AG09319 (cell line): ENCODE measurements at regions not wholly inside any gene's neighbourhood (a gene's known extent, or its start where the extent isn't known, plus 50 kb on each side); places are given as distances from the start of the nearest gene placed in this dataset.

Experiments used
- DNase-seq: peaks from one replicate; pipeline ENCODE4 v3.0.0-alpha.2; 2010; ENCODE audit warnings: low read depth; ENCODE audit errors: extremely low read depth
- TF ChIP-seq, protein P1 (sequence below): IDR thresholded peaks from 2 replicates; pipeline ENCODE4 v1.5.1; 2011; ENCODE audit warnings: low read depth, mild to moderate bottlenecking, inconsistent platforms, low read length, moderate library complexity

DNA sequence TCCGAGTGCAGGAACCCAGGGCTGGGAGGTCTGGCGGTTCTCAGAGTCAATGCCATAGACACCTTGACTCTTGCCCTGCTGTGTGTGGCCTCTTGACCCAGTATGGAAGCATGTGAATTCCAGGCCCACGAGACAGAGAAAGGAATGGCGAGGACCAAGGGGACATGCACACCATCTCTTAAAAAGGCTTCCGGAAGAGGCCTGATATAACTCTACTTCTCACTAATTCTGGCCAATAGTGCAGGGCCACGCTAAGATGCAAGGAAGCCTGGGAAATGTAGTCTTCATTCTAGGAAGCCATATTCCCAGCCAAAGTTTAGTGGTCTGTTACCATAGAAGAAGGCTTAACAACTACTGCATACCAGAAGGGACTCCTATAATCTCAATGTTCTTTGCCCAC, 177.0 kb upstream of the KCNG1 start:
- DNase-seq: no peak
- TF ChIP-seq, protein P1, sequence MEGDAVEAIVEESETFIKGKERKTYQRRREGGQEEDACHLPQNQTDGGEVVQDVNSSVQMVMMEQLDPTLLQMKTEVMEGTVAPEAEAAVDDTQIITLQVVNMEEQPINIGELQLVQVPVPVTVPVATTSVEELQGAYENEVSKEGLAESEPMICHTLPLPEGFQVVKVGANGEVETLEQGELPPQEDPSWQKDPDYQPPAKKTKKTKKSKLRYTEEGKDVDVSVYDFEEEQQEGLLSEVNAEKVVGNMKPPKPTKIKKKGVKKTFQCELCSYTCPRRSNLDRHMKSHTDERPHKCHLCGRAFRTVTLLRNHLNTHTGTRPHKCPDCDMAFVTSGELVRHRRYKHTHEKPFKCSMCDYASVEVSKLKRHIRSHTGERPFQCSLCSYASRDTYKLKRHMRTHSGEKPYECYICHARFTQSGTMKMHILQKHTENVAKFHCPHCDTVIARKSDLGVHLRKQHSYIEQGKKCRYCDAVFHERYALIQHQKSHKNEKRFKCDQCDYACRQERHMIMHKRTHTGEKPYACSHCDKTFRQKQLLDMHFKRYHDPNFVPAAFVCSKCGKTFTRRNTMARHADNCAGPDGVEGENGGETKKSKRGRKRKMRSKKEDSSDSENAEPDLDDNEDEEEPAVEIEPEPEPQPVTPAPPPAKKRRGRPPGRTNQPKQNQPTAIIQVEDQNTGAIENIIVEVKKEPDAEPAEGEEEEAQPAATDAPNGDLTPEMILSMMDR: no peak

DNA sequence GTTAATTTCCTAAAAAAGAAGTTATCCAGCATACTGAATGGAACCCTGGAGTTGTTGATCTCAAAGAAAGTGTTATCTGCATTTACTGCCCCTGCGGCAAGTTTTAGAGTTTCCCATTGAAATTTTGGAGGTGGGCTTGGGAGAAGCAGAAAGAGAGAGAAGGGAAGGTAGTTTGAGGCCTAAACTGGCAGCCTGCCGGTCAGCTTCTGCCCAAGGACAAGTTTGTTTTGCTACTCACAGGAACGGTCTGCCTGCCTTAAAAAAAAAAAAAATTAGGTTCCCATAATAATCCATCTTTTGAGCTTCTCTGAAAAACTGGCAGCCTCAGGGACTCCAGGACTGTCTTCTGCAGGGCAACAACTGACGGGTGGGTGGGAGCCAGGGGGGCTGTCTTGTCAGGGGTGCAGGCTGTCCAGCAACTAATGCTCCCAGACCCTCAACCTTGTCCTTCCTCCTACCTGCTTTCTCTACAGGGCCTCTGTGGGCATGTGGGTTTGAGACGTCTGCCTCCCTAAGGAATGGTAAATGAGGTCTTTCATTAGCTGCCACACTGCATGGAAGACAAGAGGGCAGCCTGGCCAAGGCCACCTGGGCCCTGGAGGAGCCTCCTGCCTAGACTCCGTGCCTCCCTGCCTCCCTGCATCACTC, 176.1 kb upstream of the KCNG1 start:
- TF ChIP-seq, protein P1: no peak

DNA sequence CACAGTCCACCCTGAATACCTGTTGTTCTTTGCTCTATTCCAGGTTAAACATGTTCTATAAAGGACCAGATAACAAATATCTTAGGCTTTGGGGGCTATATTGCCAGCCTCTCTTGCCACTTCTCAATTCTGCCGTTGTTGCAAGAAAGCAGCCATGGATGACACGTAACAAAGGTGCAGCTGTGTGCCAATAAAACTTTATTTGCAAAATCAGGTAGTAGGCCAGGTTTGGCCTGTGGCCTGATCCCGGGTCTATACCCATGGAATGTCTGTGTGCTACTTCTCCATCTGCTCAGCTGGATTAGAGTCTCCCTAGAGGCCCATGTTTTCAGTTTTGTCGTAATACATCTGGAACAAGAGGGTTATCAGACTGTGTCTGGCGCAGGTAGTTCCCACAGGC, 175.3 kb upstream of the KCNG1 start:
- TF ChIP-seq, protein P1: no peak
- no peak for DNase-seq

More for the DNA sequence above, 176.1 kb upstream of the KCNG1 start:
- no peak for DNase-seq

DNA sequence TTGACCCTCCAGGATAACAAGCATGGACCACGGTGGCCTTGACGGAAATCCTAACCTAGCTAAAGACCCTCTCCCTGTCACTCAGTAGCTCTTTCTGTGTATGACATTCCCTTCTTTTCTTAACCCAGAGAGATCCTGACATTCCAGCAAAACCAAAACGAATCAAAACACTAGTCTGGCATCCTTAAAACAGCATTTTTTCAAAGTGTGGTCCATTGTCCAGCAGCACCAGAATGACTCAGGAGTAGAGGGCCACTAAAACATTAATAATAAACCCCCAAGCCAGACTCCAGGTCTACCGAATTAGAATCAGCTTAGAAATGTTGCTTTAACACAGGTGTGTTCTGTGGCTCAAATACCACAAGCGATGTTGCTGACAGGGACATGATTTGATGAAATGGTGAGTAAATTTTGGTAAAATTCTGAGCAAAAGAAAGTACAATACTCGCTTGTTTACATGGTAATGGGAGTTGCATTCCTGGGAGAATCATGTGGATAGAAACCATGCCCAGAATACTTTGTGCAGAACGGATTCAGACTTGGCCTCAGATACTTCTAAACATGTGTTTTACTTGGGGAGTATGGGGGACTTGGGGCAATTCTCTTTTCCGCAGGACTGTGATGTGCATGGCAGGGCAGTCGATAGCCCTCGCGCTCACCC, 174.2 kb upstream of the KCNG1 start:
- TF ChIP-seq, protein P1: no peak
- DNase-seq: no peak

DNA sequence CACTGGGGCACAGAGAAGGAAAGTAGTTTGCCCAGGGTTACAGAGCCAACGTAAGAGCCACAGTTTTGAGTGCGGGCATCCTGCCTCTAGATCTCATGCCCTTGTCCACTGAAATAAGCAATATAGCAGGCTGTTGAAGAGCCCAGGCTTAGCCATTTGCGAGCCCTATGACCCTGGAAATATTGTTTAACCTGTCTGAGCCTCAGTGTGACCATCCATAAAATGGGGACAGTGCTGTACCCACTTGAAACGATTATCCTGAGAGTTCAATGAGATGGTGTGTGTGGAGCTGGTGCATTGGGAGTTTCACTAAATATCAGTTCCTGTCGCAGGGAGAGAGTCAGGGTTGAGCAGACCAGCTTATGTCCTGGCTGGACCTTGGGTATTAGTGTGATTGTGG, 173.1 kb upstream of the KCNG1 start:
- no peak for DNase-seq
- TF ChIP-seq, protein P1: no peak

DNA sequence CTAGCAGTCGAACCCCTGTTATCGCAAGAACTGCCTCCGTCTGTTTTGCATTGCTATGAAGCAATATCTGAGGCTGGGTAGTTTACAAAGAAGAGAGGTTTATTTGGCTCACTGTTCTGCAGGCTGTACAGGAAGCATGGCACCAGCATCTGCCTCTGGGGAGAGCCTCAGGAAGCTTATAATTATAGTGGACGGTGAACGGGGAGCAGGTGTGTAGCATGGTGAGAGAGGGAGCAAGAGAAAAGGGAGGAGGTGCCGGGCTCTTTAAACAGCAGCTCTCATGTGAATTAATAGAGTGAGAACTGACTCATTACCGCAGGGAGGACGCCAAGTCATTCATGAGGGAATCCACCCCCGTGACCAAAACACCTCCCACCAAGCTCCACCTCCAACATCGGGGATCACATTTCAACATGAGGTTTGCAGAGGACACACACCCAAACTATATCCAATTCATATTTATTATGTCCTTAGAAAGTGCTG, 172.6 kb upstream of the KCNG1 start:
- TF ChIP-seq, protein P1: no peak
- DNase-seq: no peak

DNA sequence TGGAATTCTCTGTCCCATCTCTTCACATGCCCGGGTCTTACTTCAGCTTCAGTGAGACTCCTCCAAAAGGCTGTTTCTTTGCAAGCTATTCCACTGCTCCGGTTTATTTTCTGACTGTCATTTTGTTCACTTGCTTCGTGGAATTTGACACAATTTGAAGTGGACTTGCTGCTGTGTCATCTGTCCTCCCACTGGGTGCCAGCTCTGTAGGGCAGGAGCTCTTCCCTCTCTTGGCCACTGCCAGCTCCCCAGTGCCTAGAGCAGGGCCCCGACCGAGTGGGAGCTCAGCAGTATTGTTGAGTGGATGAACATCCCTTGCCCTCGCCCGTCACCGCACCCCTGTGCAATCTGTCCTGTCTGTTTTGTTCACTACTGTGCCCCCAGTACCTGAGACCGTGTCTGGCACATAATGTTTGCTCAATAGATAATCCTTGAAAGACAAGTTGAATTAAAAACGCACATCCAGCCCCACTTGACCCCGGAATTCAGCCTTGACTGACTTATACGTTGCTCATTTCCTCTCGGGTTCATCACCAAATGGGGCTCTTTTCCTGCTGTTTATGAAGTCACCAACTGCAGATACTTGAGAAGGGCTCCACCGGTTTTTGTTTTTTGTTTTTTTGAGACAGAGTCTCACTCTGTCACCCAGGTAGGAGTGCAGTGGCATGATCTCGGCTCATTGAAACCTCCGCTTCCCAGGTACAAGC, 170.3 kb upstream of the KCNG1 start:
- TF ChIP-seq, protein P1: no peak
- DNase-seq: no peak
